Hematopoietic multipotent progenitor cell treated with erythropoietin and hydrocortisone succinate and interleukin-3 and kit ligand, for 15 days (in vitro differentiated cells): ENCODE measurements at regions not wholly inside any gene's neighbourhood (a gene's known extent, or its start where the extent isn't known, plus 50 kb on each side); places are given as distances from the start of the nearest gene placed in this dataset.

Experiments used
- DNase-seq: peaks from one replicate; pipeline ENCODE4 v3.0.0-alpha.2; 2015; ENCODE audit warnings: low spot score

DNA sequence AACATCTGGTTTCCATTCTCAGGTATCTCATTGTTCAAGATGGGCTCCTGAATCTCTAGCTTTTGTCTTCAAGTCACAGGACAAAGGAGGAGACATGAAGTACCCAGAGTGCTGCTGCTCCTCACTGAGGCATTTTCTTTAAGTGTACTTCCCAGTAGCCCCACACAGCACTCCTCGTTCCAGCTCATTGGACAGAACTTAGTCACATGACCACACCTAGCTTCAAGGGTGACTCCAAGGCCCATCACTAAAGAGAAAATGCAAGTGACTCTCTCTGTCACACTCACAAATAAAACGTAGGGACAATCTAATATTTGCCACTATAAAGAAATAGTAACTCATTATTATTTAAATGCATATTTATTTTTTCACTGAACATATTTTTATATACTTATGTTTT, 58.3 kb upstream of the NEUROD6 start:
- DNase-seq, result no peak

- DNase-seq, result no peak
These were observed 66.7 kb upstream of the NEUROD6 start for GRCh38 chr7:31407178-31407676.

- no peak for DNase-seq
These were observed 67.7 kb upstream of the NEUROD6 start for GRCh38 chr7:31408140-31408729.

DNA sequence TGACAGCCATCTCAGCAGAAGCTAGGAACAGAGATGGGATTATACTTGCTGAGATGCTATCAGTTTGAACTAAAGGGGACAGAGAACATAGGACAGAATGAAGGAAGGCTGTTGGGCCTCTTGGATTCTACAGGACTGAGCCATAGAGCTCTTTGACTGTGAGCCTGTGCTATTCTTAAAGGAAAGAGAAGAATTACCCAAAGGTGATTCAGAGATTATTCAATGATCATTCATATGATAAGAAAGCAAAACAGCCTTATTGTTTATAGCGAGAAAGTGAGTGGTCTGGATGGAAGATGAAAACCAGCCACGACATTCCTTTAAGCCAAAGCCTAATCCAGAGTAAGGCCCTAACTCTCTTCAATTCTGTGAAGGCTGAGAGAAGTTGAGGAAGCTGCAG, 69.7 kb upstream of the NEUROD6 start:
- DNase-seq, result no peak

- DNase-seq, result no peak
These were observed 70.9 kb upstream of the NEUROD6 start for GRCh38 chr7:31411416-31411815.

DNA sequence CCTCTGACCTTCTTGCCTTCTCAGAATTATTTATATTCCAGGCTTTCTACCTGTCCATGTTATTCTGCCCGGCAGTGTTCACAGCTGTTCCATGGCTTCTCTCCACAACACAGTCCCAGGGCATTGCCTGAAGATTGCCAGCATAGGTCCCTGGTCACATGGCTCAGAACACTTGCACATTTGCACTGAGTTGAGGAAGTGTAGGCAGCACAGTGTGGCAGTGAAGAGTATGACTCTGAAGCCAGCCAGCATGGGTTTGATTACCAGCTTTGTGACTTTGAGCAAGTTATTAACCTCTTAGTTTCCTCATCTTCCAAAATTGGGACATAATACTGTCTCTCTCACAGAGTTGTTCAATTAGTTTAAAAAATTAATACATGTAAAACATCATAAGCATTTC, 73.2 kb upstream of the NEUROD6 start:
- DNase-seq, result no peak

DNA sequence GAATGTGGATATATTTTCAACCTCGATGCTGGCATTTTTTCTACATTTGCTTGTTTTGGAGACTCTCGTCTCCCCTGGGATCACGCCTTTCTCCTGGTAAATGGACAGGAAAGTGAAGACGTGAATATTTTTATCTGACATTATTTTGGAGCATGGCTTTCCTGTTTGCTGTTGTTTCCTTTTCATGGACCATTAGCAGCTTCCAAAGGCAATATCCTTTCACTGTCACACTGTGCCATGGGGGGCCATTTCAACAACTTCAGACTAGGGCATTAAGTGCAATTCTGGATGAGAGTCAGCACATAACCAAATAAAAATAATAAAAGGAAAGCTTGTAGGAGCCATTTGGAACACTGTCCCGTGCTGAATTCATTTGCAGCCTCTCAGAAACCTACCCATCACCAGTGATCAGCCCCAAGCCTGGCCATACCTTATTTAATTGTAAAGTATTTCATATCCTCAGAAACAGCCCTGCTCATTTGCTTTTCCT, 75.9 kb upstream of the NEUROD6 start:
- no peak for DNase-seq

DNA sequence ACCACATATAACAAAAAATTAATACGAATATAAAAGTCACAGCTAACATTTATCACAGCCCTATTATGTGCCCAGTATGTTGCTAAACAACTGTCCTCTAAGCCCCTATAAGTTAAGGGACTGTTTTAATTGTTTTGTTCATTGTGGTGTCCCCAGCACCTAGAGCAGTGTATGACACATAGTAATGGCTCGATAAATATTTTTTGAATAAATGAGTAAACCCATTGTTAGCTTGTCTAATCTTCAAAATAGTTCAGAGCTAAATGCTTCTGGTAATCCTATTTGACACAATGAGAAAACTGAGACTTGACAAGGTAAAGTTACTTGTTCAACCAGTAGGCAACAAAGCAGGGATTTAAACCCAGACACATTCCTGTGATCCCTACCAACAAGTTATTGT, 78.4 kb upstream of the NEUROD6 start:
- no peak for DNase-seq

GRCh38 chr7:31419505-31420055, 79.1 kb upstream of the NEUROD6 start:
- DNase-seq, result no peak

DNA sequence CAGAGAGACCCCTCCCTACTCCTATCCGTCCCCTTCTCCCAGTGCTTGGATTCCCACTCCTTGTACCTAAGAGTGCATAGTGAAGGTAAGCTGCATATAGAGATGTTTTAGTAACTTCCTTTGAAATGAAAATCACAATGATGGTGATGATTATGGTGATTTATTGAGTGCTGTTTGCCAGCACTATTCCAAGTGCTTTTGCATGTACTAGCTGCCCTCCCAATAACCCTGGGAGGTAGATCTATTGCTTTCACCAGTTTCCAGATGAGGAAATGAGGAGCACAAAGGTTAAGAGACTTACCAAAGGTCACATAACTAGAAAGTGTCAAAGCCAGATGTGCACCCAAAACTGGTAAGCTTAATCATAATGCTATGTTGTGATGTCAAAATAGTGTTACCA, 80.4 kb upstream of the NEUROD6 start:
- DNase-seq, result no peak

- DNase-seq, result no peak
These were observed 81.1 kb upstream of the NEUROD6 start for GRCh38 chr7:31421607-31422006.

GRCh38 chr7:31423994-31424393, 83.5 kb upstream of the NEUROD6 start:
- DNase-seq, result no peak

DNA sequence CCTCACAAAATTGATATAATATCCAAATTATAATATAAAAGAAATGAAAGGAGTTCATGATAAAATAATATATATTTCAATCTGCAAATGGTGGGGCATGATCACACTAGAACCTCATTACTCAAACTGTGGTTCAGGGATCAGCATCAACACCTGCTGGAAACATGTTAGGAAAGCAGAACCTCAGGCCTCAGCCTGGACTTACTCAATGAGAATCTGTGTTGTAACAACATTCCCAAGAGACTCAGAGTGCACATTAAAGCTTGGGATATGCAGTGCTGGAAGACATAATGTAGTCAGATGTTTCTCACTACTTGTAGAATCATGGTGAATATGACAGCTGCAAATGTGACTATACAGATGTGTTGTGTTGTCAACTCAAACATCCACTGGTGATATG, 81.7 kb upstream of the ITPRID1 start:
- no peak for DNase-seq

GRCh38 chr7:31432836-31433340, 81.0 kb upstream of the ITPRID1 start:
- DNase-seq, result no peak

DNA sequence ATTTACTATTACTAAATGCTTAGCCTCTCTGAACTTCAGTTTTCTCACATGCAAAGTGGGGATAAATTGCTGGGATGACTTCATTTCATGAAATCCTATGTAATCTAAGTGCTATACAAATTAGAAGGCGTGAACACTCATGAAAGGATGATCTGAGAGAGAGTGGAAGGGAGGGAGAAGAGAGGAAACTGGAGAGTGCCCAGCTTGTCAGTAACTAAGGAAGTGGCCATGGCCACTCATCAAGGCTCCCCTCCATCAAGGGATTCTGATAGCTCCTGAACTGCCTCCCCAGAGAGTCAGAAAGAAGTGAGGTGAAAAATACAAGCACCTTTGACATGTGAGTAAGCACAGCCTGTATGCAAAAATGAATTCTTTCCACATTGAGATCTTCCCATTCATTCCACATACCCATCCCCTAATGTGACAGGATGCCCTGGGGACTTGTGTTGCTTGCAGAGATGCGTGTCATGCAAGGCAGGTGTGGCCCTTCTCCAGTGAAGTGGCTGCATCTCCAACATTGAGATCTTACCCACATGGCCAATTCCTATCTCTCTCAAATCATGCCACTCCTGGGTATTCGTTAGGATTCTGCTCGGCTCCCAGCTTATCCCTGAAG, 76.5 kb upstream of the ITPRID1 start:
- no peak for DNase-seq

DNA sequence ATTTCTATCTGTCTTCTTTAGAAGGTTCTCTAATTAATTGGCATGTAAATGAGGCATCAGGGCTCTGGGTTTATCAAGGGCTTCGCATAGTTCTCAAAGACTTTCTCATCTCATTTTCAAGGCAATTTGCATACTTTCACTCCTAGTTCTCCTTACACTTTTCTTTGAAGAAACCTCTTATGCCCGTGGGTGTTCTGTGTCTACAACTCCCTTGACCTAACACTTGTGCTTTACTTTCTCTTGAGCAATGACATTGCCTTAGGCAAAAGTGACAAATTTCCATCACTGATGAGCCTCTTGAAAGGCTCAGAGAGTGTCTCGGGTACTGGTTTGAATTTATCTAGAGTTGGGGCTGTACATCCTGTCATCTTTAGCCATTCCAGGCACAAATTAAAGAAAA, 74.7 kb upstream of the ITPRID1 start:
- no peak for DNase-seq

DNA sequence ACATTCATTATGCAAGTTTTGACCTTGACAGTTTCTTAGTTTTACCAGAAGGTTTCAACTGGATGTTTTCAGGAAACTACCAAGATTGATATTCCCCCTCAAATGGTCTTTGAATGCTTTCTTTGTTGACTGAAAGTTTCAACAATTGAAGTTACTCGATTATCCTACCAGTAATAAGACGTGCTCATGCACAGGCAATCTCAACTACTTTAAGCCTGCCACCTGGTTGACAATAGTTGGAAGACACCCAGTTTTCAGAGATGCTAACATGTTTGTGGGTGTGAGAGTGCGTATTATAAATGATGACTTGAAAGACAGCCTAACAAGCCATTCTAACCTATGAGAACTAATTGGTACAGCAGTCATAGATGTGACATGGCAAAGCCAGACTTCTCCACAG, 73.4 kb upstream of the ITPRID1 start:
- DNase-seq, result no peak

DNA sequence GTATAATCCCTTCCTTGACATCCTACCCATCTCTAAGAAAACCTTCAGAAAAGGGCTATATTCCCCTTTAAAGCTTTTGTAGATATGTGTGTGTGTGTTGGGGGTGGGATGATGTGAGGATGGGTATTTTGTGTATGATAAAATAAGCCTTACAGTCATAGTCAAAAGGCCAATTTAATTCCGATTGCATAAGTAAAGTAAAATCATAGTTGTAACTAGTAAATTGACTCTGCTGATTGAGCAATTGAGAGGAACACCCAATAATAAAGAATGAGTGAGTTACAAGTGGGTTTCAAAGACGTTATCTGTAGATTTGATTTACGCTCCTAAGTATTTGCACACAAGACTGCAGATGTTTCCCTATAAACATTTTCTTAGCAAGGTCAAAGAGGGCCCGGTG, 71.3 kb upstream of the ITPRID1 start:
- no peak for DNase-seq

DNA sequence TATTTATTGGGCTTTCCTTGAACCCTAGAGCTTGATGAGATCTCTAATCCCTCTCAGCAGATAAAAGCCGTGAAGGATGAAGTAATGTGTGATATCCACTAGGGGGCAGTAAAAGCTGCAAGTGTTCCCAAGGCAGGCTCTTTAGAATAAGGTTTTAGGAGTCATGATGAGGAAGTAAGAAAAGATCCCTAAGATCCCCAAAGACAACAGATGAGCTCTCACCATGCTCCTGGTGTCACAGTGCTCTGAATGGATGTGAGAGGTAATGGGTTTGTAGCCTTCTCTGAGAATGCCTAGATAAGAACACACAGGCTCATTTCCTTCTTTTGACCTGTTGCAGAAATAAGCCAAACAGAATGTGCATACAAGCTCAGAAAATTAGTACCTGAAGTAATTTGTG, 70.4 kb upstream of the ITPRID1 start:
- DNase-seq, result peak; percentile 60

GRCh38 chr7:31444196-31444595, 69.7 kb upstream of the ITPRID1 start:
- DNase-seq, result no peak

DNA sequence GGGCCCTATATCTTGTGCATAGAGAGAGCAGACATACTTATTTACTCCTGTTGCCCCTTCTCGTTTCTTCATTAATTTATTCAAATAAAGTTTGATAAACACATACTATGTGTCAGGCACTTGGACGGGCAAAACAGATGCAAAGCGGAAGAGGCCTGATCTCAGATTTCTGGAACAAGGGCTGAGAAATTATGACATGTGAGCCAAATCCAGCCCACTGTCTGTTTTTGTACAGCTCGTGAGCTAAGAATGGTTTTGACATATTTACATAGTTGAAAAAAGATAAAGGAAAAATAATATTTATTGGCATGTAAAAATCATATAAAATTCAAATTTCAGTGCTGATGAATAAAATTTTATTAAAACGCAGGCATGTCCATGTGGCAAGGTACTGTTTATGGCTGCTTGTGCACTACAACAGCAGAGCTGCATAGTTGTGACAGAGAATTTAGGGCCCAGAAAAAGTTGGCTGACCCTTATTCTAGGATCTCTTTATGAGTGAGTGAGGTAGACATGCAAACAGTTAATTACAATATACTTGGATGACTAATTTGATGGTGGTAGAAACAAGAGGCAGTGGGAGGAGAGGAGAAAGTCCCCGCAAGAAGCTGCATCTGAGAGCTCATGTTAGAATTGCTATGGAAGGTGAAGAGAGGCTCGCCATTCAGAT, 68.1 kb upstream of the ITPRID1 start:
- DNase-seq, result no peak

DNA sequence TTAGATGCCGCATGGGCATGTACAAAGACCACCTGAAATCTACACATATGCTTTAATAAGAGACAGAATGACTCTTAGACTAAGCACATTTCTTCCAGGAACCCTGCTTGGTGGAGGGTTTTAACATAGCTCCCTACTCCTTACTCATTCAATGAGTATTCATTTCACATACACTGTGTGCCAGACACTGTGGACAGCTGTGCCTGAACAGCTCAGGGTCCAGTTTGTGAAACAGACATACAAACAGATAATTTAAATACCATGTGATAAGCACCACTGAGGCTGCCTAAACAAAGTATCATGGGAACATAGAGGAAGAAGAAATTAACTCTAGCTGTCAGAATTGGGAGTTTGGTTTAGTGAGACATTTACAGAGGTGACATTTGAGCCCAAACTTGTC, 65.2 kb upstream of the ITPRID1 start:
- DNase-seq, result no peak

DNA sequence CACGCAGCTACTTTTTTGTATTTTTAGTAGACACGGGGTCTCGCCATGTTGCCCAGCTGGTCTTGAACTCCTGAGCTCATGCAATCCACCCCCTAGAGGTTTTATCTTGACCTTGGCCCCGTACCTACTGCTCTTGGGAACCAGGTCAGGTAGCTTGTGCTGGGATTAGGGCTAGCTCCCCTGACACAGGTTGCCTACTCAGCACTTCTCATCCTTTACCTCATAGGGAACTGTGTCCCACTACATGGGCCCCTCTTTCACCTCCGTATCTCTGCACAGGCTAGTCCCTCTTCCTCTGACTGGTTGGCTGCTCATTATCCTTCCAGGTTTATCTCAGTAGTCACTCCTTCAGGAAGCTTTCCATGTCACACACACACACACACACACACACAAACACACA, 58.0 kb upstream of the ITPRID1 start:
- DNase-seq, result no peak
